Mesendoderm (in vitro differentiated cells): ENCODE measurements at regions not wholly inside any gene's neighbourhood (a gene's known extent, or its start where the extent isn't known, plus 50 kb on each side); places are given as distances from the start of the nearest gene placed in this dataset.

Source experiments
- DNase-seq: peaks from one replicate; pipeline ENCODE4 v3.0.0; 2013
- H2AK5ac ChIP-seq: 2 replicates; pipeline ENCODE4 v1.6.1; 2013; ENCODE audit warnings: low read length, inconsistent platforms
- H2BK120ac ChIP-seq: 2 replicates; pipeline ENCODE4 v1.6.1; 2013; ENCODE audit warnings: low read depth, mild to moderate bottlenecking, low read length, moderate library complexity, mixed read lengths
- H2BK15ac ChIP-seq: replicated peaks from 2 replicates; pipeline ENCODE4 v1.6.1; 2013; ENCODE audit warnings: low read depth, mild to moderate bottlenecking, moderate library complexity
- H2BK5ac ChIP-seq: 2 replicates; pipeline ENCODE4 v1.6.1; 2013; ENCODE audit warnings: low read length, inconsistent platforms
- H3K18ac ChIP-seq: 2 replicates; pipeline ENCODE4 v1.6.1; 2013; ENCODE audit warnings: mild to moderate bottlenecking, low read length, mixed read lengths
- H3K23ac ChIP-seq: one replicate; pipeline ENCODE4 v1.6.1; 2013; ENCODE audit warnings: low read length
- H3K27ac ChIP-seq: 2 replicates; pipeline ENCODE4 v1.5.1; 2013; ENCODE audit warnings: low read depth, mild to moderate bottlenecking, inconsistent platforms, low read length, moderate library complexity
- H3K27me3 ChIP-seq: 2 replicates; pipeline ENCODE4 v1.6.1; 2013; ENCODE audit warnings: low read length, control low read depth, mild to moderate bottlenecking, inconsistent platforms; ENCODE audit not compliant: insufficient read depth, poor library complexity
- H3K36me3 ChIP-seq: 2 replicates; pipeline ENCODE4 v1.6.1; 2013; ENCODE audit warnings: low read length, inconsistent platforms; ENCODE audit not compliant: control insufficient read depth, insufficient read depth
- H3K4ac ChIP-seq: one replicate; pipeline ENCODE4 v1.6.1; 2013; ENCODE audit warnings: low read depth, mild to moderate bottlenecking, low read length, moderate library complexity
- H3K4me1 ChIP-seq: 2 replicates; pipeline ENCODE4 v1.6.1; 2013; ENCODE audit warnings: low read depth, low read length, inconsistent platforms; ENCODE audit not compliant: control insufficient read depth
- H3K4me2 ChIP-seq: 2 replicates; pipeline ENCODE4 v1.6.1; 2013; ENCODE audit warnings: low read length
- H3K4me3 ChIP-seq: 2 replicates; pipeline ENCODE4 v1.5.1; 2013; ENCODE audit warnings: mild to moderate bottlenecking, low read length
- H3K56ac ChIP-seq: one replicate; pipeline ENCODE4 v1.6.1; 2013; ENCODE audit warnings: low read length
- H3K79me1 ChIP-seq: 2 replicates; pipeline ENCODE4 v1.6.1; 2013; ENCODE audit warnings: low read length, inconsistent platforms
- H3K79me2 ChIP-seq: 2 replicates; pipeline ENCODE4 v1.6.1; 2013; ENCODE audit warnings: mild to moderate bottlenecking, low read length; ENCODE audit not compliant: control insufficient read depth, insufficient read depth
- H3K9ac ChIP-seq: 2 replicates; pipeline ENCODE4 v1.6.1; 2013; ENCODE audit warnings: low read length, inconsistent platforms
- H4K5ac ChIP-seq: one replicate; pipeline ENCODE4 v1.6.1; 2013; ENCODE audit warnings: low read length
- H4K8ac ChIP-seq: one replicate; pipeline ENCODE4 v1.6.1; 2013; ENCODE audit warnings: low read depth, mild to moderate bottlenecking, control low read depth, low read length, moderate library complexity
- WGBS: extraction: QIAGEN DNeasy Blood & Tissue Kit; methylation state at CpG from one replicate; pipeline ENCODE4 v1.1.7; 2013; ENCODE audit warnings: low lambda C conversion rate, missing lambda C conversion rate; ENCODE audit not compliant: insufficient coverage; ENCODE audit errors: extremely low coverage; 5-methylcytosine and 5-hydroxymethylcytosine counted together

DNA sequence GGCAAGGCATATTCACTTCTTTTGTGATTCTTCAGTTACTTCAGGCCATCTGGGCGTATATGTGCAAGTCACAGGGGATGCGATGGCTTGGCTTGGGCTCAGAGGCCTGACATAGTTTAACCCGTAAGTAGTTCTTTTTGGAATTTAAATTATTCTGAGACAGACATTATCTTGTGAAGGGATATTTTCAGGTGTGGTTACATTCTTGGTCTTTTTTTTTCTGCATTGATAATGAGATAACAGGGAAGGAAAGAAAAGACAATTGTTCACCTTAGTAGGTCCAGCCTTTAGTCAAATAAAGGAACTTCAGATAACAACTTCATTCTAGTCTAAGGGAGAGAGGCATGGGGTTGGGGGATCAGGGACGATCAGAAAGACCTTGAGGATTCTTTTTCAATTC is 74.8 kb downstream of the TEX13C start:
- WGBS: no CpG with 5 or more reads among the region's 4 CpGs

DNA sequence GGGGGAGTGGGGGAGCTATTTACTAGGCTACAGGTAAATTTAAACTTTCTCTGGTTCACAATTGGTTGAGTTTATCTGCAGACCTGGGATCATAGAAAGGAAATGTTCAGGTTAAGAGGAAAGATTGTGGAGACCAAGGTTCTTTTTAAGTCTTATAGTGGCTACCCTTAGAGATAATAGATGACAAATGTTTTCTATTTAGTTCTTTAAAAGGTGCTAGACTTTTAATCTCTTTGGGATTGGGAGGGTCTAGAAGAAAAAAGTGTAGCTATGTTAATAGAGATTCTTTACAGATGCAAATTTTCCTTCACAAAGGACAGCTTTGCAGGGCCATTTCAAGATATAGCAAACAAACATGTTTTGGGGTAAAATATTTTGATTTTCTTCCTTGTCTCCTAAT is 76.0 kb downstream of the TEX13C start:
- no peak overlapping the region for H3K4me3 ChIP-seq
- H3K27ac ChIP-seq: peak overlapping the region; percentile 66
- H2AK5ac ChIP-seq: no peak overlapping the region
- H3K79me2 ChIP-seq: peaks cover 3% of the 10 kb centered on the region
- H2BK5ac ChIP-seq: no peak overlapping the region
- H3K4me1 ChIP-seq: peaks cover 1% of the 10 kb centered on the region
- no peak overlapping the region for H3K23ac ChIP-seq
- no peak overlapping the region for H2BK15ac ChIP-seq
- H4K8ac ChIP-seq: no peak overlapping the region
- no peaks in the 10 kb centered on the region for H3K36me3 ChIP-seq
- no peak overlapping the region for H3K56ac ChIP-seq
- DNase-seq: peak; percentile 84
- no peak overlapping the region for H3K4me2 ChIP-seq
- no peak overlapping the region for H3K9ac ChIP-seq
- H3K18ac ChIP-seq: no peak overlapping the region
- peak overlapping the region; percentile 36 for H3K4ac ChIP-seq
- H3K27me3 ChIP-seq: no peaks in the 10 kb centered on the region
- H3K79me1 ChIP-seq: no peaks in the 10 kb centered on the region
- H2BK120ac ChIP-seq: no peak overlapping the region
- H4K5ac ChIP-seq: no peak overlapping the region

More for the DNA sequence above, 74.8 kb downstream of the TEX13C start:
- Histone ChIP-seq H3K4me1 (peaks cover 1% of the 10 kb centered on the region), H2AK5ac (no peak overlapping the region), H2BK15ac (no peak overlapping the region), H4K8ac (no peak overlapping the region), H4K5ac (no peak overlapping the region), H3K4me2 (no peak overlapping the region), H3K79me2 (peaks cover 3% of the 10 kb centered on the region), H3K4me3 (no peak overlapping the region), H2BK120ac (no peak overlapping the region), H3K27ac (no peak overlapping the region), H2BK5ac (no peak overlapping the region), H3K9ac (peak overlapping the region; percentile 38), H3K23ac (no peak overlapping the region), H3K4ac (no peak overlapping the region), H3K79me1 (no peaks in the 10 kb centered on the region), H3K18ac (no peak overlapping the region), H3K36me3 (no peaks in the 10 kb centered on the region), H3K27me3 (no peaks in the 10 kb centered on the region), H3K56ac (peak overlapping the region; percentile 64)
- DNase-seq: peak; percentile 87

DNA sequence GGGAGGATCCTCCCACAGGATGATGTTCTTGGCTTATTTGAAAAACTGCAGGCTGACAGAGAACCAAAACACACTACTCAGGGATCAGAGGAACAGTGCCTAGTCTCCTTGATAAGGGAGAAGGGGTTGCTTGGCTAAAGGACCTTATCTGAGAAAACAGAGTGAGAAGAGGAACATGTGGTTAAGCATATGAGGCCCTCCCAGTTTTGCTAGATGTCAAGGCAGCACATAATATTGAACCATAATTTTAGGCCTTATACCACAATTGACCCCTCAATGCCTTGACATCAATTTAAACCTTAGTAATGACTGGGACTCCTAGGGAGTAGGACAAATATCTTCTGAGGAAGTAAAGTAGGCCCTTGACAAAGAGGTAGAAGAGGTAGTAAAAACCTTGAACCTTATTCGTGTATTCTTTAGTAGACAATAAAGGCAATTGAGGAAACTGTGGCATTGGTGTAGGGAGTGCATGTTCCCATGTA is 79.3 kb downstream of the TEX13C start:
- Histone ChIP-seq H2BK120ac (no peak overlapping the region), H3K79me1 (no peaks in the 10 kb centered on the region), H3K23ac (no peak overlapping the region), H3K79me2 (no peaks in the 10 kb centered on the region), H3K27me3 (no peaks in the 10 kb centered on the region), H3K18ac (no peak overlapping the region), H2BK5ac (no peak overlapping the region), H3K4me2 (no peak overlapping the region), H4K8ac (no peak overlapping the region), H3K4me3 (no peak overlapping the region), H3K9ac (no peak overlapping the region), H4K5ac (no peak overlapping the region), H3K36me3 (no peaks in the 10 kb centered on the region), H3K27ac (no peak overlapping the region), H2BK15ac (no peak overlapping the region), H3K4me1 (peaks cover 1% of the 10 kb centered on the region), H3K56ac (peak overlapping the region; percentile 65), H2AK5ac (no peak overlapping the region), H3K4ac (no peak overlapping the region)
- no CpG with 5 or more reads among the region's 1 CpG for WGBS
- DNase-seq: no peak

DNA sequence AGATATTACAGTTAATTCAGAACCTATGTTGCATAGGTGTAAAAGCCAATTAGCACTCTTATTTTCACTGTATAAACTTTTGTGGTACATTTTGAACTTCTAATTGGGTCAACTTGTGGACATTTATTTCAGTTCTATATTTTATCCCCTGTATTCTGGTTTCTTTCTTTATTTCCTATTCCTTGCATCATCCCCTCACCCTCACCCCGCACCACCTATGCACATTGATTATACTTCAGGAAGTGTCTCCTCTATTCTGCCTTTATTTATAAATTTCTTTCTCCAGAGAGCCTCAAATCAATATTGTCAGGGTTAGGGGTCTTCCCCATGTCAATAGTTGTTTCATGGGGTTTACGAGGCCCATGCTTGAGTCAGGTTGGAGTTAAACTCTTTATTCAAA is 83.1 kb downstream of the TEX13C start:
- WGBS: no CpG with 5 or more reads among the region's 2 CpGs
- H3K9ac ChIP-seq: no peak overlapping the region

DNA sequence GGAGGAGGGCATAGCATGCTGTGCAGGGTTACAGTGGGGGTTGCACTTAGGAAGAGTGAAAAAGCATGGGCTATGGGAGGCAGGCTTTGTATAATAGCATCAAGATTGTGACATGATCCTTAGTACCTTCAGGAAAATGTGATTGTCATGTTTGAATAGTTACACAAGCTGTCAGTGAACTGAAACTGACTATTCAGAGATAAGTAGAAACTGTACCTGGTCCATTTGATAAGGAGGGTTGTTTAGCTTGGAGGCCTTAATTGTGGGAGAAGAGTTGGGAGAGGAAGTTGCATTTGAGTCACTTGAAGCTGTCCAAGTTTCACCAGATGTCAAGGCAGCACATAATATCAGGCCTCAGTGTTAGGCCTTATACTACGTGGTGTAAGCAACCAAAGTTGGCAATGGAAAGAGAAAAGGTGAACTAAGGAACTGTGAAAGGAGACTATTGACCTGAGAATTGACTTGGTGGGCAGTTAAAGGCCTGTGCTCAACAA is 85.0 kb downstream of the TEX13C start:
- no CpG with 5 or more reads among the region's 1 CpG for WGBS
- H3K4me1 ChIP-seq: no peaks in the 10 kb centered on the region
- no peak overlapping the region for H3K9ac ChIP-seq
- no peak for DNase-seq
- no peak overlapping the region for H3K23ac ChIP-seq
- no peak overlapping the region for H2BK120ac ChIP-seq
- H3K27ac ChIP-seq: no peak overlapping the region
- no peak overlapping the region for H2BK5ac ChIP-seq
- no peak overlapping the region for H3K4me2 ChIP-seq
- no peak overlapping the region for H3K4ac ChIP-seq
- H2AK5ac ChIP-seq: no peak overlapping the region
- H4K5ac ChIP-seq: no peak overlapping the region
- H3K18ac ChIP-seq: no peak overlapping the region
- no peak overlapping the region for H4K8ac ChIP-seq
- no peak overlapping the region for H2BK15ac ChIP-seq
- H3K79me1 ChIP-seq: no peaks in the 10 kb centered on the region
- no peaks in the 10 kb centered on the region for H3K27me3 ChIP-seq
- no peak overlapping the region for H3K56ac ChIP-seq
- no peaks in the 10 kb centered on the region for H3K36me3 ChIP-seq
- H3K79me2 ChIP-seq: no peaks in the 10 kb centered on the region
- no peak overlapping the region for H3K4me3 ChIP-seq

More for the DNA sequence above, 83.1 kb downstream of the TEX13C start:
- Histone ChIP-seq H3K4me1 (peaks cover 1% of the 10 kb centered on the region), H3K4me3 (no peak overlapping the region), H2BK120ac (no peak overlapping the region), H4K5ac (no peak overlapping the region), H3K27me3 (no peaks in the 10 kb centered on the region), H3K36me3 (no peaks in the 10 kb centered on the region), H2AK5ac (no peak overlapping the region), H2BK5ac (no peak overlapping the region), H3K27ac (no peak overlapping the region), H3K56ac (no peak overlapping the region), H3K23ac (no peak overlapping the region), H4K8ac (no peak overlapping the region), H3K4ac (peak overlapping the region; percentile 12), H3K4me2 (no peak overlapping the region), H3K79me1 (no peaks in the 10 kb centered on the region), H3K79me2 (no peaks in the 10 kb centered on the region), H2BK15ac (no peak overlapping the region), H3K18ac (no peak overlapping the region)
- no peak for DNase-seq

DNA sequence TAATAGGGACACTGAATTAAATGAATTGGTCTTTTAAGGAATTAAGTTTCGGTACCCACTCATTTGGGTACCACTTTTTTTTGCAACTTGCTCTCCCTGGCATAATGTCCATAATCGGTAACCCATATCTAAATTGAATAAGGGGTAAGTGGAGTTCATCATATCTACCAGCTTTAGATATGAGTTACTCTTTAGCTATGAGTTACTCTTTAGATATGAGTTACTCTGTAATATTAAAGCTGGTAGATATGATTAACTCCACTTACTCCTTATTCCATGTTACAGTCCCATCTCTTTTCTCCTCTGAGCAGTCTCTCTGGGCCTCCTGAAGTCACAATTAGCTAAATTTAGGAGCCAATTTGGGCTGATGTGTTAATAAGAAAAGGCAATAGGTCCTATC is 85.7 kb downstream of the TEX13C start:
- no peak overlapping the region for H4K5ac ChIP-seq
- H3K27ac ChIP-seq: no peak overlapping the region
- H3K23ac ChIP-seq: no peak overlapping the region
- no peak overlapping the region for H2AK5ac ChIP-seq
- H3K4me3 ChIP-seq: no peak overlapping the region
- H3K4me2 ChIP-seq: no peak overlapping the region
- H3K79me1 ChIP-seq: no peaks in the 10 kb centered on the region
- H4K8ac ChIP-seq: no peak overlapping the region
- DNase-seq: no peak
- H3K36me3 ChIP-seq: no peaks in the 10 kb centered on the region
- H3K79me2 ChIP-seq: no peaks in the 10 kb centered on the region
- H2BK15ac ChIP-seq: no peak overlapping the region
- no peak overlapping the region for H2BK5ac ChIP-seq
- no CpG with 5 or more reads among the region's 2 CpGs for WGBS
- no peak overlapping the region for H2BK120ac ChIP-seq
- no peak overlapping the region for H3K18ac ChIP-seq
- no peak overlapping the region for H3K56ac ChIP-seq
- H3K27me3 ChIP-seq: no peaks in the 10 kb centered on the region
- H3K9ac ChIP-seq: no peak overlapping the region
- no peak overlapping the region for H3K4ac ChIP-seq
- no peaks in the 10 kb centered on the region for H3K4me1 ChIP-seq
